Sigmoid colon (tissue), 6 donors: ENCODE measurements at regions not wholly inside any gene's neighbourhood (a gene's known extent, or its start where the extent isn't known, plus 50 kb on each side); places are given as distances from the start of the nearest gene placed in this dataset.
"Not testable (repeated sequence)": the region's sequence is repeated elsewhere in the genome, so short reads cannot be mapped to it uniquely, and the experiment has no call there.

ENCODE experiments used
- DNase-seq: peaks from one replicate; pipeline ENCODE4 v3.0.0-alpha.2; 2019
- H3K27ac ChIP-seq, 4 donors: fragments of 200-600 bp; sonication (generic); one replicate each; pipeline ENCODE4 v1.5.1; 2016 to 2019; ENCODE audit warnings: mild to moderate bottlenecking in 1 of 4
- H3K27me3 ChIP-seq, 3 donors: fragments of 200-600 bp; sonication (generic); one replicate each; pipeline ENCODE4 v1.5.1; 2019; ENCODE audit warnings: mild to moderate bottlenecking in 1 of 3
- H3K36me3 ChIP-seq, 4 donors: fragments of 200-600 bp; sonication (generic); one replicate each; pipeline ENCODE4 v1.5.1; 2016 to 2019
- H3K4me1 ChIP-seq, 4 donors: fragments of 200-600 bp; sonication (generic); one replicate each; pipeline ENCODE4 v1.5.1; 2017 to 2019
- H3K4me3 ChIP-seq, 4 donors: fragments of 200-600 bp; sonication (generic); one replicate each; pipeline ENCODE4 v1.5.1; 2017 to 2019; ENCODE audit warnings: mild to moderate bottlenecking in 2 of 4, moderate library complexity in 1 of 4
- H3K9me3 ChIP-seq, 4 donors: fragments of 200-600 bp in 3 of 4; sonication (generic) in 3 of 4; one replicate each; pipeline versions ENCODE4 v1.5.1 to v1.6.1; 2013 to 2019
- EP300 ChIP-seq, 4 donors: sonication (generic); formaldehyde crosslinking; IDR thresholded peaks; one replicate each; pipeline ENCODE4 v1.6.1; 2017; ENCODE audit warnings: antibody characterized with exemption in 4 of 4
- POLR2A ChIP-seq, 2 donors: fragments of 450-650 bp; IDR thresholded peaks; one replicate each; pipeline ENCODE4 v1.6.1; 2016; ENCODE audit warnings: antibody characterized with exemption in 2 of 2, mild to moderate bottlenecking in 2 of 2, moderate library complexity in 2 of 2
- POLR2AphosphoS5 ChIP-seq, 4 donors: sonication (generic); formaldehyde crosslinking; IDR thresholded peaks; one replicate each; pipeline ENCODE4 v1.6.1; 2017; ENCODE audit warnings: antibody characterized with exemption in 4 of 4
- WGBS, 2 donors: extraction: QIAGEN DNeasy Blood & Tissue Kit; methylation state at CpG; one replicate each; pipeline ENCODE4 v1.1.7; 2013; 5-methylcytosine and 5-hydroxymethylcytosine counted together
- intact Hi-C: fragments of 100-400 bp; cut with DNase I; formaldehyde crosslinking; loops from one replicate; pipeline ENCODE4 v1.15.1; 2023
- TF ChIP-seq, protein P1 (sequence below), 4 experiments: fragments of 450-650 bp in 3 of 4; fragments of 200-600 bp in 1 of 4; IDR thresholded peaks; one replicate each; pipeline ENCODE4 v1.5.1; 2016 to 2019; ENCODE audit warnings: antibody characterized with exemption in 4 of 4, mild to moderate bottlenecking in 3 of 4, moderate library complexity in 2 of 4
- donor health status: healthy with polysubstance abuse.
- donor health status: healthy.

DNA sequence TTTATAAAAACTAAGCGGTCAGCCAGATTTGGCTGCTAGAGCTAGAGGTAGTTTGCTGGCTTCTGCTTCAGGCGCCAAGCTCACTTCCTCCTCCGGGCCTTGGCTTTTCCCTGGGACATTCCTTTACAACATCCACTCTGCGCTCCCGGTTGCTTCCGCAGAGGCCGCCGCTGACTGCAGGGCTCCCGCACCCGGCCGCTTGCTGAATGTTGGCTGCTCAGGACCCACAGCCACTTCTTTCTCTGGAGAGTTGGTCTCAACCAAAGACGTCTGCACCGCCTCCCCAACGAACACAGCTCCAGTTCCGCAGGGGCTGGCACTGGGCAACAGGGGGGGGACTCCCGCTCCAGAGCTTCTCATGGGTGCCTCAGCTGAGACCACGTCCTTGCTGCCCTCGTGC, 282.8 kb downstream of the TFAP2C start:
- 72 to 87% methylated on average over 18 of the region's 18 CpGs for WGBS, 2 donors
- H3K27me3 ChIP-seq: no peaks in the 10 kb centered on the region

DNA sequence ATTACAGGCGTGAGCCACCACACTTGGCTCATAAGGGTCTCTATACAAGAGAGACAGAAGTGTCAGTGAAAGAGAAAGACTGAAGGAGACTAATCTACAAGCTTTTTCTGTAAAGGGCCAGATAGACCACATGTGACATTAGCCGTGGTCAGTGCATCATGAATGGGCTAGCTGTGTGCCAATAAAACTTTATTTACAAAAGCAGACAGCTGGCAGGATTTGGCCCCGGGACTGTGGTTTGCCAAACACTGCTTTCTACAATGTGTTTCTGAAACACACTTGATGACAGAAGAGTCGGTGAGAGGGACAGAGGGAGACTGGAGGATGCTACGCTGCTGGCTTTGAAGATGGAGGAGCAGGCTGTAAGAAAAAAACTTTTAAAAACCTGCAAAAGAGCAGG, 285.4 kb downstream of the TFAP2C start:
- no peak for DNase-seq
- Histone ChIP-seq H3K36me3 (no peaks in the 10 kb centered on the region), H3K27ac (no peak overlapping the region), H3K4me1 (no peaks in the 10 kb centered on the region), H3K27me3 (no peaks in the 10 kb centered on the region), H3K9me3 (no peaks in the 10 kb centered on the region), H3K4me3 (no peak overlapping the region)
- intact Hi-C loops: no loop called here
- no peak for TF ChIP-seq EP300 (IDR thresholded peaks at IDR 0.05)
- TF ChIP-seq, protein P1, sequence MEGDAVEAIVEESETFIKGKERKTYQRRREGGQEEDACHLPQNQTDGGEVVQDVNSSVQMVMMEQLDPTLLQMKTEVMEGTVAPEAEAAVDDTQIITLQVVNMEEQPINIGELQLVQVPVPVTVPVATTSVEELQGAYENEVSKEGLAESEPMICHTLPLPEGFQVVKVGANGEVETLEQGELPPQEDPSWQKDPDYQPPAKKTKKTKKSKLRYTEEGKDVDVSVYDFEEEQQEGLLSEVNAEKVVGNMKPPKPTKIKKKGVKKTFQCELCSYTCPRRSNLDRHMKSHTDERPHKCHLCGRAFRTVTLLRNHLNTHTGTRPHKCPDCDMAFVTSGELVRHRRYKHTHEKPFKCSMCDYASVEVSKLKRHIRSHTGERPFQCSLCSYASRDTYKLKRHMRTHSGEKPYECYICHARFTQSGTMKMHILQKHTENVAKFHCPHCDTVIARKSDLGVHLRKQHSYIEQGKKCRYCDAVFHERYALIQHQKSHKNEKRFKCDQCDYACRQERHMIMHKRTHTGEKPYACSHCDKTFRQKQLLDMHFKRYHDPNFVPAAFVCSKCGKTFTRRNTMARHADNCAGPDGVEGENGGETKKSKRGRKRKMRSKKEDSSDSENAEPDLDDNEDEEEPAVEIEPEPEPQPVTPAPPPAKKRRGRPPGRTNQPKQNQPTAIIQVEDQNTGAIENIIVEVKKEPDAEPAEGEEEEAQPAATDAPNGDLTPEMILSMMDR (IDR thresholded peaks at IDR 0.05): no peak
- TF ChIP-seq POLR2AphosphoS5 (IDR thresholded peaks at IDR 0.05): no peak
- TF ChIP-seq POLR2A (IDR thresholded peaks at IDR 0.05): no peak
- WGBS, 2 donors: 60 to 82% methylated on average over 5 of the region's 5 CpGs

More for the DNA sequence above, 282.8 kb downstream of the TFAP2C start:
- Histone ChIP-seq H3K4me3 (no peak overlapping the region), H3K36me3 (no peaks in the 10 kb centered on the region), H3K27ac (no peak overlapping the region), H3K9me3 (no peaks in the 10 kb centered on the region), H3K4me1 (no peaks in the 10 kb centered on the region)
- TF ChIP-seq EP300 (IDR thresholded peaks at IDR 0.05) (no peak), POLR2AphosphoS5 (IDR thresholded peaks at IDR 0.05) (no peak), POLR2A (IDR thresholded peaks at IDR 0.05) (no peak)
- TF ChIP-seq, protein P1 (IDR thresholded peaks at IDR 0.05): no peak
- DNase-seq: no peak
- intact Hi-C loops: no loop called here

DNA sequence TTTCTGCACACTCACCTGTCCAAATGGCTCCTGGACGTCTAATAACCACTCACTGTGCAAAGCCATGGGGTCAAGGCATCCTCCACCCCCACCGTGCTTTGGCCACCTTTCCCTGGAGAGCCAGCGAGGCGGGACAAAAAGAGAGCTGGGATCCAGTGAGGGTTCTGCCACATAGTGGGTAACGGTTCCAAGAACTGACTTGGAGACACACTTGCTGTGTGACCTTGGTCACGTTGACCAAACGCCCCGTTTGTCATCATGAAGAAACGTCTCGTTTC, 287.2 kb downstream of the TFAP2C start:
- H3K36me3 ChIP-seq: no peaks in the 10 kb centered on the region
- TF ChIP-seq POLR2A (IDR thresholded peaks at IDR 0.05) (no peak), POLR2AphosphoS5 (IDR thresholded peaks at IDR 0.05) (no peak), EP300 (IDR thresholded peaks at IDR 0.05) (no peak)
- TF ChIP-seq, protein P1 (IDR thresholded peaks at IDR 0.05): no peak
- intact Hi-C loops: no loop called here
- no peak for DNase-seq
- WGBS, 2 donors: 84 to 89% methylated on average over 10 of the region's 10 CpGs
- no peaks in the 10 kb centered on the region for H3K4me1 ChIP-seq
- H3K4me3 ChIP-seq: no peak overlapping the region
- H3K27me3 ChIP-seq: peaks cover 0 to under 1% (median 0%) of the 10 kb centered on the region in 3 donors
- no peaks in the 10 kb centered on the region for H3K9me3 ChIP-seq
- no peak overlapping the region for H3K27ac ChIP-seq

DNA sequence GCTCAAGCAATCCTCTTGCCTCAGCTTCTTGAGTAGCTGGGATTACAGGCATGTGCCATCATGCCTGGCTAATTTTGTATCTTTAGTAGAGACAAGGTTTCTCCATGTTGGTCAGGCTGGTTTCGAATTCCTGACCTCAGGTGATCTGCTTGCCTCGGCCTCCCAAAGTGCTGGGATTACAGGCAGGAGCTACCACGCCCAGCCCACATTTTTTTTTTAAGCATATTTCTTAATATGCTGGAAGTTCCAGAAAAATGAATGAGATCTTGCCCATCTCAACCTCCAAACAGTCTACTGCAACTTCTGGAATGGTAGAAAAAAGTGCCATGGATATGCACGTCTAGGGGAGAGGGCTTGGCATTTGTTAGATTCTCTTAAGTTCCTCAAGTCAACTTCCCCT, 290.9 kb downstream of the TFAP2C start:
- peaks cover 0 to 35% (median 10%) of the 10 kb centered on the region in 3 donors for H3K27me3 ChIP-seq
- H3K4me3 ChIP-seq, DNase-seq, H3K36me3 ChIP-seq, H3K9me3 ChIP-seq, intact Hi-C loops, H3K27ac ChIP-seq, H3K4me1 ChIP-seq: not testable (repeated sequence)
- WGBS, 2 donors: 71 to 72% methylated on average over 4 of the region's 4 CpGs

DNA sequence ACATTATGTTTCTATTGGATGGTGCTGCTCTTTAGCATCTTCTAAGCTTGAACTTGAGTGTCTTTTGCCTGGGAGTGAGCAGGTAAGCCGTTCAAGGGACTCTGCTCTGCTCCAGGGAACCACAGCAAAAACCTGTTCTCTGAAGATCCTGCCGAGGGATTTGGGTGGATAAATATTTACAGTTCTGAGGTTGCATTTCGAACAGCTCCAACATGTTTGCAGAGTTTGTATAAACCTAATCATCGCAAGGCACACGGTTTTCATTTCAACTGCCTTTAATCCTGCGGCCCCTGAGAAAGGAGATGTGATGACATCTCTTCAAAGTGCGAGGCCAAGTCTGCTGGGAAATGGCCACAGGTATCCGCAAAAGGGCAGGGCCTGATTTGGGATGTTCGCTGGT, 293.4 kb downstream of the TFAP2C start:
- no peak overlapping the region for H3K4me3 ChIP-seq
- no peak for DNase-seq
- no peak overlapping the region for H3K27ac ChIP-seq
- H3K27me3 ChIP-seq: peaks cover 3 to 59% (median 32%) of the 10 kb centered on the region in 3 donors
- H3K36me3 ChIP-seq: no peaks in the 10 kb centered on the region
- intact Hi-C loops: no loop called here
- peaks cover 0 to 14% (median 6%) of the 10 kb centered on the region in 4 donors for H3K4me1 ChIP-seq
- H3K9me3 ChIP-seq: no peaks in the 10 kb centered on the region
- TF ChIP-seq POLR2A (IDR thresholded peaks at IDR 0.05) (no peak), EP300 (IDR thresholded peaks at IDR 0.05) (no peak), POLR2AphosphoS5 (IDR thresholded peaks at IDR 0.05) (no peak)
- TF ChIP-seq, protein P1 (IDR thresholded peaks at IDR 0.05): no peak
- WGBS, 2 donors: 40 to 60% methylated on average over 9 of the region's 9 CpGs
